VCaP (cell line): ENCODE measurements at regions not wholly inside any gene's neighbourhood (a gene's known extent, or its start where the extent isn't known, plus 50 kb on each side); places are given as distances from the start of the nearest gene placed in this dataset.

Source experiments
- H3K27ac ChIP-seq: fragments of 450-650 bp; 2 replicates; pipeline ENCODE4 v1.5.1; 2017
- CTCF ChIP-seq: fragments of 450-650 bp; conservative IDR thresholded peaks from 2 replicates; pipeline ENCODE4 v1.5.1; 2017; ENCODE audit warnings: mild to moderate bottlenecking, moderate library complexity

- H3K27ac ChIP-seq = no peak overlapping the region
- no peak for TF ChIP-seq CTCF
Measured at GRCh38 chr2:15688924-15689568, 97.4 kb downstream of the DDX1 start.

GRCh38 chr2:15689654-15690053 is 98.0 kb downstream of the DDX1 start:
- H3K27ac ChIP-seq = no peak overlapping the region
- no peak for TF ChIP-seq CTCF

GRCh38 chr2:15691586-15692310 is 100.1 kb downstream of the DDX1 start:
- TF ChIP-seq CTCF = no peak
- H3K27ac ChIP-seq = no peak overlapping the region

GRCh38 chr2:15692551-15693377 is 101.1 kb downstream of the DDX1 start:
- no peak for TF ChIP-seq CTCF

GRCh38 chr2:15693382-15693781 is 101.7 kb downstream of the DDX1 start:
- no peak for TF ChIP-seq CTCF
- H3K27ac ChIP-seq = no peak overlapping the region

More at GRCh38 chr2:15692551-15693377, 101.1 kb downstream of the DDX1 start:
- H3K27ac ChIP-seq = no peak overlapping the region

GRCh38 chr2:15693926-15694588 is 102.4 kb downstream of the DDX1 start:
- H3K27ac ChIP-seq = no peak overlapping the region
- no peak for TF ChIP-seq CTCF

GRCh38 chr2:15694589-15694986 is 102.9 kb downstream of the DDX1 start:
- no peak for TF ChIP-seq CTCF
- H3K27ac ChIP-seq = no peak overlapping the region
